GM12873 (cell line): ENCODE measurements at regions not wholly inside any gene's neighbourhood (a gene's known extent, or its start where the extent isn't known, plus 50 kb on each side); places are given as distances from the start of the nearest gene placed in this dataset.
A peak's percentile ranks its signal among the peaks of the same experiment; 100 is the strongest.

ENCODE experiments used
- CTCF ChIP-seq: IDR thresholded peaks from 2 replicates; pipeline ENCODE4 v1.5.1; 2012; ENCODE audit warnings: low read depth, mild to moderate bottlenecking, moderate library complexity, low read length, control low read depth; ENCODE audit not compliant: insufficient read depth; ENCODE audit errors: missing control alignments

GRCh38 chr2:120432976-120433815 is 87.3 kb downstream of the INHBB start:
- TF ChIP-seq CTCF, result no peak

DNA sequence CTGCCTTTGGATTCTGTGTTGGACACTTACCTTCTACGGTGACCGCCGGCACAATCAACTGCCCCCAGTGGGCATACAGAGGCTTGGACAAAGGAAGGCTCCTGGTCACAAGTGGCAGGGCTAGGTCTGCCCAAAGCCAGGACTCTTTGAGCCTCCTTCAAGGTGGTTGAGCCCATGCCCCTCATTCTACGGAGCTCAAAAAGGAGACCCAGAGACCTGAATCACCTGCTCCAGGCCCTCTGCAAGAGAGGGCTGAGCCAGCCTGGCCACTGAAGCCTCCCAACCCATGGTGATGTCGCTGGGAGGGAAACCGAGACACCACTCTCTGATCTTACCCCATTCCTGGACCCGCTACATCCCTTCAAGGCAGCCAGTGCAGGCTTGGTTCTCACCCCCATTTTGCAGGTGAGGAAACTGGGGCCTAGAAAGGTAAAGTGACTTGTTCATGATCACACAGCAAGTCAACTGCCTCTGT is 87.9 kb downstream of the INHBB start:
- TF ChIP-seq CTCF, result no peak

- no peak for TF ChIP-seq CTCF
These were observed 88.8 kb downstream of the INHBB start for GRCh38 chr2:120434492-120435308.

- TF ChIP-seq CTCF, result no peak
These were observed 89.9 kb downstream of the INHBB start for GRCh38 chr2:120435671-120436459.

DNA sequence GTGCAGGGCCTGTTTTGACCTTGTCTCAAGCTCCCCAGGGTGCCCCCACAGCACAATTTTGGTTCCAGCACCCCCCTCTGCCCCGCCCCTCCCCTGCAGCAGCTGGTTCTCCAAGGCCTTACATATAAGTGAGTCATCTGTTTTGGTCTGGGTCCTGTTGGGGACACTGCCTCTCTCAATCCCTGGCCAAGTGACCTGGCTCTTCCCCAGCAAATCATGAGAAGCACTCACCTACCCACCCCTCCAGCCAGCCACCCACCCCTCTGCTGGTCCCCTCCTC is 90.5 kb downstream of the INHBB start:
- TF ChIP-seq CTCF, result no peak

- peak; percentile 73 for TF ChIP-seq CTCF
These were observed 91.1 kb downstream of the INHBB start for GRCh38 chr2:120436885-120437603.
